ENCODE measurements at regions not wholly inside any gene's neighbourhood (a gene's known extent, or its start where the extent isn't known, plus 50 kb on each side); places are given as distances from the start of the nearest gene placed in this dataset.

- no peak for DNase-seq (ENCODE audit: low spot score)
These were observed 71.7 kb upstream of the TAF1B start for GRCh38 chr2:9771481-9772017.

GRCh38 chr2:9772035-9772998 is 71.0 kb upstream of the TAF1B start:
- DNase-seq (ENCODE audit: low spot score), result no peak

GRCh38 chr2:9772999-9773902 is 70.0 kb upstream of the TAF1B start:
- DNase-seq (ENCODE audit: low spot score), result no peak

- DNase-seq (ENCODE audit: low spot score), result no peak
These were observed 69.4 kb upstream of the TAF1B start for GRCh38 chr2:9773903-9774239.

- DNase-seq (ENCODE audit: low spot score), result no peak
These were observed 69.0 kb upstream of the TAF1B start for GRCh38 chr2:9774266-9774665.

GRCh38 chr2:9775351-9775750 is 67.9 kb upstream of the TAF1B start:
- no peak for DNase-seq (ENCODE audit: low spot score)

- DNase-seq (ENCODE audit: low spot score), result no peak
These were observed 67.1 kb upstream of the TAF1B start for GRCh38 chr2:9775999-9776712.

GRCh38 chr2:9777081-9777480 is 66.2 kb upstream of the TAF1B start:
- DNase-seq (ENCODE audit: low spot score), result no peak

- no peak for DNase-seq (ENCODE audit: low spot score)
These were observed 65.3 kb upstream of the TAF1B start for GRCh38 chr2:9778012-9778411.

- DNase-seq (ENCODE audit: low spot score), result no peak
These were observed 64.6 kb upstream of the TAF1B start for GRCh38 chr2:9778471-9779316.

GRCh38 chr2:9779596-9780264 is 63.5 kb upstream of the TAF1B start:
- DNase-seq (ENCODE audit: low spot score), result no peak

GRCh38 chr2:9780368-9781130 is 62.7 kb upstream of the TAF1B start:
- DNase-seq (ENCODE audit: low spot score), result no peak

- no peak for DNase-seq (ENCODE audit: low spot score)
These were observed 62.0 kb upstream of the TAF1B start for GRCh38 chr2:9781252-9781651.

GRCh38 chr2:9782197-9782719 is 61.0 kb upstream of the TAF1B start:
- no peak for DNase-seq (ENCODE audit: low spot score)

- no peak for DNase-seq (ENCODE audit: low spot score)
These were observed 53.9 kb upstream of the TAF1B start for GRCh38 chr2:9789371-9789770.

- DNase-seq (ENCODE audit: low spot score), result no peak
These were observed 52.5 kb upstream of the TAF1B start for GRCh38 chr2:9790702-9791225.

GRCh38 chr2:9791711-9792110 is 51.6 kb upstream of the TAF1B start:
- DNase-seq (ENCODE audit: low spot score), result no peak

- DNase-seq (ENCODE audit: low spot score), result no peak
These were observed 49.9 kb upstream of the TAF1B start for GRCh38 chr2:9793156-9793917.

All from mesenteric fat pad (tissue), 1 donor.